B cell (primary cell): ENCODE measurements at regions not wholly inside any gene's neighbourhood (a gene's known extent, or its start where the extent isn't known, plus 50 kb on each side); places are given as distances from the start of the nearest gene placed in this dataset.

Experiments
- ATAC-seq: fragments of 200-7000 bp; cut with Tn5 transposase; one replicate; pipeline ENCODE4 v1.10.0; 2021; ENCODE audit warnings: low read depth, mild to moderate bottlenecking, moderate number of reproducible peaks, moderate library complexity
- CTCF ChIA-PET: fragments of 350-600 bp; sonication (Branson Sonifier 250); formaldehyde crosslinking; loops from one replicate; lab custom pipeline; 2021; ENCODE audit warnings: antibody characterized with exemption, inconsistent platforms; lab: Charles Lee
- POLR2A ChIA-PET: fragments of 350-600 bp; sonication (Branson Sonifier 250); formaldehyde crosslinking; loops from one replicate; lab custom pipeline; 2021; ENCODE audit warnings: antibody characterized with exemption; lab: Charles Lee
- DNase-seq: peaks from one replicate; pipeline ENCODE4 v3.0.0; 2013
- H2AFZ ChIP-seq: 2 replicates; pipeline ENCODE4 v1.6.1; 2012; ENCODE audit warnings: mild to moderate bottlenecking, low read depth, low read length; ENCODE audit not compliant: insufficient read depth, poor library complexity, severe bottlenecking
- H3K27ac ChIP-seq, 2 donors: 1 replicate in 1 of 2; 2 replicates in 1 of 2; pipeline ENCODE4 v1.5.1; 2012 to 2013; ENCODE audit warnings: low read length in 2 of 2, mild to moderate bottlenecking in 2 of 2, moderate library complexity in 1 of 2
- H3K27me3 ChIP-seq, 4 experiments: fragments of 200-600 bp in 1 of 4; sonication (generic) in 1 of 4; replicated peaks in 1 of 4; 1 replicate in 2 of 4; 2 replicates in 2 of 4; pipeline versions ENCODE4 v1.6.1 to v1.7.0; 2013 to 2016; ENCODE audit warnings: low read length in 3 of 4, mild to moderate bottlenecking in 2 of 4, mixed read lengths in 1 of 4, moderate library complexity in 1 of 4; ENCODE audit not compliant: insufficient read depth in 4 of 4, control insufficient read depth in 3 of 4; ENCODE audit errors: control extremely low read depth in 1 of 4
- H3K36me3 ChIP-seq, 2 experiments: replicated peaks in 1 of 2; 1 replicate in 1 of 2; 2 replicates in 1 of 2; pipeline versions ENCODE4 v1.6.1 to v1.7.1; 2013; ENCODE audit warnings: low read length in 1 of 2; ENCODE audit not compliant: insufficient read depth in 2 of 2, control insufficient read depth in 1 of 2; ENCODE audit errors: control extremely low read depth in 1 of 2, extremely low read depth in 1 of 2
- H3K4me1 ChIP-seq, 2 donors: fragments of 200-600 bp in 1 of 2; sonication (generic) in 1 of 2; 1 replicate in 1 of 2; 2 replicates in 1 of 2; pipeline versions ENCODE4 v1.5.1 to v1.6.1; 2013 to 2017; ENCODE audit warnings: low read length in 2 of 2; ENCODE audit not compliant: control insufficient read depth in 2 of 2, insufficient read depth in 2 of 2
- H3K4me2 ChIP-seq: replicated peaks from 2 replicates; pipeline ENCODE3; 2012; ENCODE audit warnings: mild to moderate bottlenecking, low read depth, low read length; ENCODE audit not compliant: poor library complexity, severe bottlenecking
- H3K4me3 ChIP-seq, 5 experiments: fragments of 200-600 bp in 1 of 5; sonication (generic) in 1 of 5; 1 replicate in 3 of 5; 2 replicates in 2 of 5; pipeline versions ENCODE4 v1.5.1 to v1.7.0; 2011 to 2016; ENCODE audit warnings: low read length in 4 of 5, mild to moderate bottlenecking in 4 of 5, low read depth in 2 of 5, control low read depth in 1 of 5, moderate library complexity in 1 of 5; ENCODE audit not compliant: insufficient read depth in 1 of 5; ENCODE audit errors: control extremely low read depth in 1 of 5, extremely low read depth in 1 of 5
- H3K79me2 ChIP-seq: fragments of 200-600 bp; sonication (generic); one replicate; pipeline ENCODE4 v1.6.0; 2016; ENCODE audit warnings: low read length; ENCODE audit not compliant: control insufficient read depth, insufficient read depth
- H3K9ac ChIP-seq: fragments of 200-600 bp; sonication (generic); 2 replicates; pipeline ENCODE4 v1.6.1; 2017; ENCODE audit warnings: mild to moderate bottlenecking, low read length, moderate library complexity
- H3K9me3 ChIP-seq, 3 donors: one replicate each; pipeline versions ENCODE4 v1.6.1 to v1.7.1; 2013; ENCODE audit warnings: low read length in 2 of 3; ENCODE audit not compliant: control insufficient read depth in 2 of 3, insufficient read depth in 1 of 3; ENCODE audit errors: control extremely low read depth in 1 of 3
- H4K20me1 ChIP-seq: 2 replicates; pipeline ENCODE4 v1.6.0; 2012; ENCODE audit warnings: mild to moderate bottlenecking, low read length; ENCODE audit not compliant: insufficient read depth, control insufficient read depth, poor library complexity, severe bottlenecking
- H3K27ac Mint-ChIP-seq: one replicate; pipeline ENCODE4 v1.8.0; 2021; ENCODE audit warnings: mixed read lengths
- H3K27me3 Mint-ChIP-seq: one replicate; pipeline ENCODE4 v1.8.0; 2021; ENCODE audit warnings: mixed read lengths
- H3K4me1 Mint-ChIP-seq: one replicate; pipeline ENCODE4 v1.8.0; 2021; ENCODE audit warnings: mixed read lengths
- H3K4me3 Mint-ChIP-seq: one replicate; pipeline ENCODE4 v1.8.0; 2021; ENCODE audit warnings: mixed read lengths
- H3K9me3 Mint-ChIP-seq: one replicate; pipeline ENCODE4 v1.8.0; 2022; ENCODE audit warnings: mixed read lengths; ENCODE audit not compliant: insufficient read depth
- CTCF ChIP-seq: fragments of 200-600 bp; IDR thresholded peaks from one replicate; pipeline ENCODE4 v1.8.0; 2022; ENCODE audit warnings: antibody characterized with exemption, mild to moderate bottlenecking
- EZH2 ChIP-seq: IDR thresholded peaks from 2 replicates; pipeline ENCODE4 v1.6.1; 2012; ENCODE audit warnings: borderline replicate concordance, low read depth, mild to moderate bottlenecking, moderate library complexity, low read length; ENCODE audit not compliant: insufficient read depth, poor library complexity, severe bottlenecking
- WGBS: methylation state at CpG from one replicate; pipeline ENCODE4 v1.1.5; 2013; ENCODE audit warnings: missing lambda C conversion rate; ENCODE audit not compliant: insufficient coverage; 5-methylcytosine and 5-hydroxymethylcytosine counted together
- intact Hi-C: fragments of 100-400 bp; cut with micrococcal nuclease; formaldehyde crosslinking; loops from one replicate; pipeline ENCODE4 v1.10.0; 2022

- no peak overlapping the region for H3K4me3 Mint-ChIP-seq
- no peak overlapping the region for H3K4me2 ChIP-seq
- H3K36me3 ChIP-seq: no peaks in the 10 kb centered on the region
- no peak overlapping the region for H3K9ac ChIP-seq
- no peak for DNase-seq
- H3K27ac Mint-ChIP-seq: no peak overlapping the region
- intact Hi-C loops: no loop called here
- H3K9me3 ChIP-seq: peaks cover 0 to 38% (median 0%) of the 10 kb centered on the region in 3 donors
- no peaks in the 10 kb centered on the region for H3K4me1 ChIP-seq
- no peaks in the 10 kb centered on the region for H3K27me3 Mint-ChIP-seq
- H3K79me2 ChIP-seq: no peaks in the 10 kb centered on the region
- whole genome bisulfite sequencing: 94% methylated on average over 1 of the region's 1 CpG
- ATAC-seq: no peak
- POLR2A ChIA-PET: no interaction called here
- no peak for TF ChIP-seq CTCF
- TF ChIP-seq EZH2: no peak
- H3K4me1 Mint-ChIP-seq: no peaks in the 10 kb centered on the region
- no peak overlapping the region for H3K4me3 ChIP-seq
- H3K27ac ChIP-seq: no peak overlapping the region
- H2AFZ ChIP-seq: no peak overlapping the region
- no peaks in the 10 kb centered on the region for H3K27me3 ChIP-seq
- peaks cover 12% of the 10 kb centered on the region for H3K9me3 Mint-ChIP-seq
- no peaks in the 10 kb centered on the region for H4K20me1 ChIP-seq
- CTCF ChIA-PET: no interaction called here
Observed at GRCh38 chr14:99043756-99044155, 228.2 kb downstream of the BCL11B start.

- H3K4me1 ChIP-seq: no peaks in the 10 kb centered on the region
- no peaks in the 10 kb centered on the region for H3K4me1 Mint-ChIP-seq
- no peak overlapping the region for H3K9ac ChIP-seq
- DNase-seq: no peak
- peaks cover 19% of the 10 kb centered on the region for H3K9me3 Mint-ChIP-seq
- ChIA-PET POLR2A (no interaction called here), CTCF (no interaction called here)
- H3K9me3 ChIP-seq: peaks cover 0 to 12% (median 7%) of the 10 kb centered on the region in 3 donors
- WGBS: 88% methylated on average over 11 of the region's 14 CpGs
- no peaks in the 10 kb centered on the region for H4K20me1 ChIP-seq
- intact Hi-C loops: no loop called here
- no peak overlapping the region for H3K4me3 ChIP-seq
- no peaks in the 10 kb centered on the region for H3K36me3 ChIP-seq
- H3K27ac Mint-ChIP-seq: no peak overlapping the region
- H2AFZ ChIP-seq: no peak overlapping the region
- H3K27me3 Mint-ChIP-seq: no peaks in the 10 kb centered on the region
- no peaks in the 10 kb centered on the region for H3K79me2 ChIP-seq
- no peak overlapping the region for H3K4me2 ChIP-seq
- TF ChIP-seq EZH2: no peak
- TF ChIP-seq CTCF: no peak
- H3K27ac ChIP-seq: no peak overlapping the region
- H3K27me3 ChIP-seq: no peaks in the 10 kb centered on the region
- ATAC-seq: no peak
- no peak overlapping the region for H3K4me3 Mint-ChIP-seq
Observed at GRCh38 chr14:99047441-99048031, 224.5 kb downstream of the BCL11B start.
